GM13976 (cell line): ENCODE measurements at regions not wholly inside any gene's neighbourhood (a gene's known extent, or its start where the extent isn't known, plus 50 kb on each side); places are given as distances from the start of the nearest gene placed in this dataset.

Source experiments
- DNase-seq: peaks from one replicate; pipeline ENCODE4 v3.0.0; 2012; ENCODE audit warnings: low spot score
- in situ Hi-C: fragments of 300-500 bp; cut with MboI; formaldehyde crosslinking; loops from one replicate; pipeline ENCODE4 v1.12.0; 2022; ENCODE audit warnings: low sequenced_read_pairs, mixed read lengths, inconsistent platforms; ENCODE audit not compliant: unreplicated experiment
- TF ChIP-seq, protein P1 (sequence below): IDR thresholded peaks from 2 replicates; pipeline ENCODE4 v1.5.1; 2012; ENCODE audit warnings: borderline replicate concordance, mild to moderate bottlenecking; ENCODE audit not compliant: insufficient read depth; ENCODE audit errors: extremely low read depth, missing control alignments, control extremely low read depth

DNA sequence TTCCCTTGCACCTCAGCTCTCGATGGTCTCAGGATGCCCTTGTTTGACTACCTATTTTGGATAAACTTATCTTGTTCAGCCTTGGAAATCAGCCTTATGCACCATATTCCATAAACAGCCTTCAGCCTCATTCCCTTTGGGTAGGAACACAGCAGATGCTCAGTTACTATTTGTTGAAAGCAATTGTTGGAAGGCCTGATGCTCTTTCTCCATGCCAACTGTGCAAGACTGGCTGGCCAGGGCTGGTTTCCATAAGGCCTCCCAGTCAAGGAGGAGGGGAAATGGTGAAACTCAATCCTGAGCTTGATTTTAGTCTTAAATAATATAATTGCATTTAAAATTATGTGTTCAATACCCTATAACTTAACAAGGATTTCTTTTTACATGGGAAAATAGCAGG, 121.1 kb upstream of the DEPDC1 start:
- TF ChIP-seq, protein P1, sequence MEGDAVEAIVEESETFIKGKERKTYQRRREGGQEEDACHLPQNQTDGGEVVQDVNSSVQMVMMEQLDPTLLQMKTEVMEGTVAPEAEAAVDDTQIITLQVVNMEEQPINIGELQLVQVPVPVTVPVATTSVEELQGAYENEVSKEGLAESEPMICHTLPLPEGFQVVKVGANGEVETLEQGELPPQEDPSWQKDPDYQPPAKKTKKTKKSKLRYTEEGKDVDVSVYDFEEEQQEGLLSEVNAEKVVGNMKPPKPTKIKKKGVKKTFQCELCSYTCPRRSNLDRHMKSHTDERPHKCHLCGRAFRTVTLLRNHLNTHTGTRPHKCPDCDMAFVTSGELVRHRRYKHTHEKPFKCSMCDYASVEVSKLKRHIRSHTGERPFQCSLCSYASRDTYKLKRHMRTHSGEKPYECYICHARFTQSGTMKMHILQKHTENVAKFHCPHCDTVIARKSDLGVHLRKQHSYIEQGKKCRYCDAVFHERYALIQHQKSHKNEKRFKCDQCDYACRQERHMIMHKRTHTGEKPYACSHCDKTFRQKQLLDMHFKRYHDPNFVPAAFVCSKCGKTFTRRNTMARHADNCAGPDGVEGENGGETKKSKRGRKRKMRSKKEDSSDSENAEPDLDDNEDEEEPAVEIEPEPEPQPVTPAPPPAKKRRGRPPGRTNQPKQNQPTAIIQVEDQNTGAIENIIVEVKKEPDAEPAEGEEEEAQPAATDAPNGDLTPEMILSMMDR: no peak
- in situ Hi-C loops: loop anchor here (25.0 kb wide), 1 partner anchor 1119 kb away; no protein-coding TSS in a partner anchor
- DNase-seq: no peak

DNA sequence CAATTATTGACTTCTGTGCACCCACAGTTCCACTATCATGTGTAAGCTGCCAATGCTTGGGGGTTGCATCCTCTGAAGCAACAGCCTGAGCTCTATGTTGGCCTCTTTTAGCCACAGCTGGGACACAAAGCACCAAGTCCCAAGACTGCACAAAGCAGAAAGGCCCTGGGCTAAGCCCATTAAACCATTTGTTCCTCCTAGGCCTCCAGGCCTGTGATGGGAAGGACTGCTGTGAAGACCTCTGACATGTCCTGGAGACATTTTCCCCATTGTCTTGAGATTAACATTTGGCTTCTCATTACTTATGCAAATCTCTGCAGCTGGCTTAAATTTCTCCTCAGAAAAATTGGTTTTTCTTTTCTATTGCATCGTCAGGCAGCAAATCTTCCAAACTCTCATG, 123.7 kb upstream of the DEPDC1 start:
- DNase-seq: no peak
- in situ Hi-C loops: loop anchor here (25.0 kb wide), 1 partner anchor 1117 kb away; no protein-coding TSS in a partner anchor
- TF ChIP-seq, protein P1: no peak

DNA sequence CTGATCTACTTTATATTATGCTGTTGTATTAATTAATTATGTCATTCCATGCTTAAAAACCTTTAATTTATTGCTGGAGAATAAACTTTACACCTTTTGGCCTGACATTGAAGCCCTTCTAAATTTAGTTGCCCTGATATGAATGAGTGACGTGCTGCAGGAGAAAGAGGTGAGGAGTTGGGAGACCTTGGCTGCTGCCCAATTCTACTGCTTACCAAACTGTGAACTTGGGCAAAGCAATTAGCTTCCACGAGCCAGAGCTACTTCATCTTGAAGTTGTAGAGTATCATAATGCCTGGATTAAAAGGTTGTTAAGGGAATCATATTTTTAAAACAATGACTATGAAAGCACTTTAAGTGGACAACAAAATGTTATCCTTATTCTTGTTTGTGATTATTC, 126.8 kb upstream of the DEPDC1 start:
- no peak for DNase-seq
- TF ChIP-seq, protein P1: no peak
- in situ Hi-C loops: loop anchor here (25.0 kb wide), 1 partner anchor 1114 kb away; no protein-coding TSS in a partner anchor

DNA sequence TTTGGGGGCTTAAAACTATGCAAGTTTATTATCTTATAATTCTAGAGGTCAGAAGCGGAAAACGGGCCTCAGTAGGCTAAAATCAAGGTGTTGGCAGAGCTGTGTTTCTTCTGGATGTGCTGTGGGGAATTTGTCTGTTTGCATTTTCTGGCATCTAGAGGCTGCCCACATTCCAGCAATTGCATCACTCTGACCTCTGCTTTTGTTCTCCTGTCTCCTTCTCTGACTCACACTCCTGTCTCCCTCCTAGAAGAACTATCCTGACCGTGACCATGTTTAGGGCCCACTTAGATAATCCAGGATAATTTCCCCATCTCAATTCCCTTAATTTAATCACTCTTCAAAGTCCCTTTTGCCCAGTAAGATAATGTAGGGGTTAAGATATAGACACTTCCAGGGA, 127.4 kb upstream of the DEPDC1 start:
- in situ Hi-C loops: loop anchor here (25.0 kb wide), 1 partner anchor 1113 kb away; no protein-coding TSS in a partner anchor
- TF ChIP-seq, protein P1: no peak
- no peak for DNase-seq

DNA sequence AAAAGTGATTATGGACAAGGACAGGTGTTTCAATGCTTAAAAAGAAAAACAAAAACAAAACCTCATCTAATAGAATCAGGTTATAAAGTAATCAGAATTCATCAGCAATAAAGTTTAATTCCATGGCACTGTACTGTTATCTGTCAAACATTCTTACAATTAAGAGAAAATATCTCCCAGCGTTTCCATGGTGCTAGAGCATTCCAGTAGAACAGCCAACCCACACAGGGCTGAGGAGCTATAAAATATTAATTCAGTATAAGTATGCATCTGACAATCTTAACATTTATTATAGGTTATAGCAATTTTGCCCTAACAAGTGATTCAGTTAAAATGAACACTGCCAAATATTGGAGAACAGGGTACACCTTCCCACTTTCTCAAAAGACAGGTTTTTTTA, 128.7 kb upstream of the DEPDC1 start:
- no peak for DNase-seq
- TF ChIP-seq, protein P1: no peak
- in situ Hi-C loops: no loop called here

DNA sequence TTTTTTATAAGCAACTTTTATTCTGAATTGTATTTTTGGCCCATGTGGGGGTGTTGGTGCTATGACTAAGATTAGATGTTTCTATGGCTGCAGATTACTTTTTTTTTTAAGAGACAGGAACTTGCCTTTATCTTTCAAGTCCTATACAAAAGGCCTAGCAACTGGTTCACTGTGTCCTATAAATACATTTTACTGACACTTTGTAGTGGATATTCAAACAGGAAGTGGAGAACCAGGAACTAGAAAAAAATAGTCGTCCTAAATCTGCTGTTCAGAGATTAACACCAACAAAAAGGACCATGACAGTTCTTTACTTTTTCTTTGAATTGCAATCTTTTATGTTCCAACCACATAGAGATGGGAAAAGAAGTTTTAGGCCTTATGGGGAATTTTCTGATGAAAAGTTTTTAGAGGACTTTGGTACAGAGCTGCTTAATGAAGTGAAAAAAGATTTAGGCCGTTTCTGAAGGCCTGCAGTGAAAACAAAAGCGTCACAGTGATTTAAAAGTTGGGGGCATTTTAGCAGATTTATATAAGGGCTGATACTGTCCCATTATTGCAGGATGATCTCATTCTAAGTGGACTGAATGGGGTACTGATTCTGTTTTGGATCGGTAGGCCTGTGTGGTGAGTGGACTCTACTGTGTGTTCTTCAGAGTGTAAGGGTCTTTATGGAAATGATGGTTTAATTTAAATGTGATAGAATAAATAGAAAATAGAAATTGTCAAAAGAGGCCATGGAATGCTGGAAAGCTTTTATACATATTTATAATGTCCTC, 136.4 kb upstream of the DEPDC1 start:
- TF ChIP-seq, protein P1: no peak
- in situ Hi-C loops: no loop called here
- DNase-seq: no peak
